T-helper 2 cell treated with Interferon-gamma antibody and Interleukin-4, amounts not matched to agents 5 μg/mL and 100 μg/mL, for 36 hours (primary cell): ENCODE measurements at regions not wholly inside any gene's neighbourhood (a gene's known extent, or its start where the extent isn't known, plus 50 kb on each side); places are given as distances from the start of the nearest gene placed in this dataset.
A peak's percentile ranks its signal among the peaks of the same experiment; 100 is the strongest.
"Not testable (repeated sequence)": the region's sequence is repeated elsewhere in the genome, so short reads cannot be mapped to it uniquely, and the experiment has no call there.

ENCODE experiments used
- DNase-seq: peaks from one replicate; pipeline ENCODE4 v3.0.0; 2021; ENCODE audit warnings: low spot score
- H3K27ac Mint-ChIP-seq: one replicate; pipeline ENCODE4 v1.8.0; 2021; ENCODE audit warnings: mild to moderate bottlenecking, mixed read lengths
- H3K27me3 Mint-ChIP-seq: one replicate; pipeline ENCODE4 v1.8.0; 2021; ENCODE audit warnings: low read depth, mixed read lengths
- H3K36me3 Mint-ChIP-seq: one replicate; pipeline ENCODE4 v1.8.0; 2021; ENCODE audit warnings: low read depth, mixed read lengths
- H3K4me1 Mint-ChIP-seq: one replicate; pipeline ENCODE4 v1.8.0; 2021; ENCODE audit warnings: low read depth, mixed read lengths
- H3K4me3 Mint-ChIP-seq: one replicate; pipeline ENCODE4 v1.8.0; 2022; ENCODE audit warnings: mild to moderate bottlenecking, moderate library complexity, mixed read lengths
- H3K9me3 Mint-ChIP-seq: one replicate; pipeline ENCODE4 v1.8.0; 2021; ENCODE audit warnings: mixed read lengths

- Mint-ChIP-seq H3K27ac (peak overlapping the region; percentile 81), H3K36me3 (no peaks in the 10 kb centered on the region), H3K9me3 (no peaks in the 10 kb centered on the region), H3K4me1 (peaks cover 5% of the 10 kb centered on the region), H3K27me3 (peaks cover 4% of the 10 kb centered on the region), H3K4me3 (peak overlapping the region; percentile 41)
- peak; percentile 13 for DNase-seq
These were observed 336.6 kb downstream of the QKI start for GRCh38 chr6:163751032-163751525.

GRCh38 chr6:163750431-163751031 lies 336.0 kb downstream of the QKI start:
- Mint-ChIP-seq H3K9me3 (no peaks in the 10 kb centered on the region), H3K4me1 (peaks cover 5% of the 10 kb centered on the region), H3K27me3 (peaks cover 4% of the 10 kb centered on the region), H3K27ac (peak overlapping the region; percentile 81), H3K4me3 (peak overlapping the region; percentile 41), H3K36me3 (no peaks in the 10 kb centered on the region)
- no peak for DNase-seq

GRCh38 chr6:163748886-163749285 lies 334.4 kb downstream of the QKI start:
- Mint-ChIP-seq H3K27ac (no peak overlapping the region), H3K9me3 (no peaks in the 10 kb centered on the region), H3K27me3 (peaks cover 4% of the 10 kb centered on the region), H3K36me3 (no peaks in the 10 kb centered on the region), H3K4me1 (peaks cover 5% of the 10 kb centered on the region), H3K4me3 (no peak overlapping the region)
- no peak for DNase-seq

GRCh38 chr6:163748036-163748435 lies 333.5 kb downstream of the QKI start:
- DNase-seq: no peak
- H3K27me3 Mint-ChIP-seq: peaks cover 4% of the 10 kb centered on the region
- peaks cover 5% of the 10 kb centered on the region for H3K4me1 Mint-ChIP-seq
- H3K4me3 Mint-ChIP-seq: no peak overlapping the region
- no peaks in the 10 kb centered on the region for H3K9me3 Mint-ChIP-seq
- H3K27ac Mint-ChIP-seq: no peak overlapping the region
- H3K36me3 Mint-ChIP-seq: no peaks in the 10 kb centered on the region

GRCh38 chr6:163747058-163747457 lies 332.5 kb downstream of the QKI start:
- not testable (repeated sequence) for H3K4me3 Mint-ChIP-seq, H3K4me1 Mint-ChIP-seq, H3K27ac Mint-ChIP-seq, H3K27me3 Mint-ChIP-seq, H3K36me3 Mint-ChIP-seq, H3K9me3 Mint-ChIP-seq, DNase-seq

GRCh38 chr6:163745536-163746400 lies 331.2 kb downstream of the QKI start:
- Mint-ChIP-seq H3K27ac (no peak overlapping the region), H3K4me3 (no peak overlapping the region), H3K27me3 (peaks cover 1% of the 10 kb centered on the region), H3K36me3 (no peaks in the 10 kb centered on the region), H3K4me1 (peaks cover 1% of the 10 kb centered on the region), H3K9me3 (no peaks in the 10 kb centered on the region)
- DNase-seq: no peak

GRCh38 chr6:163744256-163744925 lies 329.9 kb downstream of the QKI start:
- Mint-ChIP-seq H3K27ac (no peak overlapping the region), H3K4me1 (no peaks in the 10 kb centered on the region), H3K4me3 (no peak overlapping the region), H3K27me3 (peaks cover 2% of the 10 kb centered on the region), H3K9me3 (no peaks in the 10 kb centered on the region), H3K36me3 (no peaks in the 10 kb centered on the region)
- DNase-seq: no peak

GRCh38 chr6:163743796-163744195 lies 329.3 kb downstream of the QKI start:
- Mint-ChIP-seq H3K27ac (no peak overlapping the region), H3K36me3 (no peaks in the 10 kb centered on the region), H3K27me3 (peaks cover 2% of the 10 kb centered on the region), H3K4me3 (no peak overlapping the region), H3K9me3 (no peaks in the 10 kb centered on the region), H3K4me1 (no peaks in the 10 kb centered on the region)
- no peak for DNase-seq

- Mint-ChIP-seq H3K36me3 (no peaks in the 10 kb centered on the region), H3K27ac (no peak overlapping the region), H3K9me3 (no peaks in the 10 kb centered on the region), H3K4me1 (no peaks in the 10 kb centered on the region), H3K4me3 (no peak overlapping the region), H3K27me3 (peaks cover 2% of the 10 kb centered on the region)
- DNase-seq: no peak
These were observed 327.3 kb downstream of the QKI start for GRCh38 chr6:163741743-163742363.

- Mint-ChIP-seq H3K27ac (no peak overlapping the region), H3K4me1 (no peaks in the 10 kb centered on the region), H3K4me3 (no peak overlapping the region), H3K9me3 (no peaks in the 10 kb centered on the region), H3K36me3 (no peaks in the 10 kb centered on the region), H3K27me3 (peaks cover 2% of the 10 kb centered on the region)
- DNase-seq: no peak
These were observed 326.8 kb downstream of the QKI start for GRCh38 chr6:163741342-163741741.

GRCh38 chr6:163739966-163740365 lies 325.4 kb downstream of the QKI start:
- no peaks in the 10 kb centered on the region for H3K36me3 Mint-ChIP-seq
- peaks cover 2% of the 10 kb centered on the region for H3K27me3 Mint-ChIP-seq
- no peaks in the 10 kb centered on the region for H3K9me3 Mint-ChIP-seq
- H3K27ac Mint-ChIP-seq: no peak overlapping the region
- H3K4me3 Mint-ChIP-seq: no peak overlapping the region
- no peaks in the 10 kb centered on the region for H3K4me1 Mint-ChIP-seq
- no peak for DNase-seq

- H3K36me3 Mint-ChIP-seq: no peaks in the 10 kb centered on the region
- peaks cover 2% of the 10 kb centered on the region for H3K27me3 Mint-ChIP-seq
- no peaks in the 10 kb centered on the region for H3K9me3 Mint-ChIP-seq
- no peak for DNase-seq
- H3K4me1 Mint-ChIP-seq: no peaks in the 10 kb centered on the region
- no peak overlapping the region for H3K27ac Mint-ChIP-seq
- no peak overlapping the region for H3K4me3 Mint-ChIP-seq
These were observed 324.8 kb downstream of the QKI start for GRCh38 chr6:163739408-163739725.

- H3K27ac Mint-ChIP-seq: no peak overlapping the region
- H3K9me3 Mint-ChIP-seq: no peaks in the 10 kb centered on the region
- H3K4me1 Mint-ChIP-seq: no peaks in the 10 kb centered on the region
- H3K4me3 Mint-ChIP-seq: no peak overlapping the region
- H3K27me3 Mint-ChIP-seq: peaks cover 2% of the 10 kb centered on the region
- no peaks in the 10 kb centered on the region for H3K36me3 Mint-ChIP-seq
- DNase-seq: no peak
These were observed 324.3 kb downstream of the QKI start for GRCh38 chr6:163738725-163739407.
